ENCODE measurements at regions not wholly inside any gene's neighbourhood (a gene's known extent, or its start where the extent isn't known, plus 50 kb on each side); places are given as distances from the start of the nearest gene placed in this dataset.
"Not testable (repeated sequence)": the region's sequence is repeated elsewhere in the genome, so short reads cannot be mapped to it uniquely, and the experiment has no call there.

DNA sequence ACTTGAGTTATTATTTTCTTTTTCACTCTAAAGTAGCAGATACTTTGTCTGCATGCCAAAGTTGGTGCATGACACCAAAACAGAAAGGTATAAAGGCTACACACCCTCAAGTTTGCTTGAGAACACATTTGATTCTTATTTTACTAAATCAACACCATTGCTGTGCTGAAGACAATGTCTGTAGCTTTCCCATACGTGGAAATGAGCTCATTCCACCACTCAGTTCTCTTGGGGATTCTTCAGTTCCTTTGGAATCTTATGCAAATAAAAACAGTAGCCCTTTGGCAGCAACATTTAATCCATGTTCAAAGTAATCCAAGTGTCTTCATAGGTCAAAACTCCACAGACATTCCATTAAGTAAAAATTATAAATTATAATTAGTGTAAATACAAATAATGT is 264.9 kb downstream of the TLE1 start:
- H3K4me1 ChIP-seq, result peaks cover 0 to 5% (median 0%) of the 10 kb centered on the region in 12 donors
- no peak for TF ChIP-seq POLR2A (IDR thresholded peaks at IDR 0.05)
- TF ChIP-seq, protein P1, sequence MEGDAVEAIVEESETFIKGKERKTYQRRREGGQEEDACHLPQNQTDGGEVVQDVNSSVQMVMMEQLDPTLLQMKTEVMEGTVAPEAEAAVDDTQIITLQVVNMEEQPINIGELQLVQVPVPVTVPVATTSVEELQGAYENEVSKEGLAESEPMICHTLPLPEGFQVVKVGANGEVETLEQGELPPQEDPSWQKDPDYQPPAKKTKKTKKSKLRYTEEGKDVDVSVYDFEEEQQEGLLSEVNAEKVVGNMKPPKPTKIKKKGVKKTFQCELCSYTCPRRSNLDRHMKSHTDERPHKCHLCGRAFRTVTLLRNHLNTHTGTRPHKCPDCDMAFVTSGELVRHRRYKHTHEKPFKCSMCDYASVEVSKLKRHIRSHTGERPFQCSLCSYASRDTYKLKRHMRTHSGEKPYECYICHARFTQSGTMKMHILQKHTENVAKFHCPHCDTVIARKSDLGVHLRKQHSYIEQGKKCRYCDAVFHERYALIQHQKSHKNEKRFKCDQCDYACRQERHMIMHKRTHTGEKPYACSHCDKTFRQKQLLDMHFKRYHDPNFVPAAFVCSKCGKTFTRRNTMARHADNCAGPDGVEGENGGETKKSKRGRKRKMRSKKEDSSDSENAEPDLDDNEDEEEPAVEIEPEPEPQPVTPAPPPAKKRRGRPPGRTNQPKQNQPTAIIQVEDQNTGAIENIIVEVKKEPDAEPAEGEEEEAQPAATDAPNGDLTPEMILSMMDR (IDR thresholded peaks at IDR 0.05), result no peak
- H3K36me3 ChIP-seq, result no peaks in the 10 kb centered on the region
- DNase-seq (no peak), ATAC-seq (no peak)
- no peak overlapping the region for H3K27ac ChIP-seq
- 9 to 13% (median 12%) methylated on average over 1 of the region's 1 CpG for WGBS, 4 donors
- H3K4me3 ChIP-seq, result no peak overlapping the region
- intact Hi-C loops (cut with DNase I), result no loop called here
- no peaks in the 10 kb centered on the region for H3K27me3 ChIP-seq
- H3K9me3 ChIP-seq, result peaks cover 0 to 54% (median 17%) of the 10 kb centered on the region in 12 donors

DNA sequence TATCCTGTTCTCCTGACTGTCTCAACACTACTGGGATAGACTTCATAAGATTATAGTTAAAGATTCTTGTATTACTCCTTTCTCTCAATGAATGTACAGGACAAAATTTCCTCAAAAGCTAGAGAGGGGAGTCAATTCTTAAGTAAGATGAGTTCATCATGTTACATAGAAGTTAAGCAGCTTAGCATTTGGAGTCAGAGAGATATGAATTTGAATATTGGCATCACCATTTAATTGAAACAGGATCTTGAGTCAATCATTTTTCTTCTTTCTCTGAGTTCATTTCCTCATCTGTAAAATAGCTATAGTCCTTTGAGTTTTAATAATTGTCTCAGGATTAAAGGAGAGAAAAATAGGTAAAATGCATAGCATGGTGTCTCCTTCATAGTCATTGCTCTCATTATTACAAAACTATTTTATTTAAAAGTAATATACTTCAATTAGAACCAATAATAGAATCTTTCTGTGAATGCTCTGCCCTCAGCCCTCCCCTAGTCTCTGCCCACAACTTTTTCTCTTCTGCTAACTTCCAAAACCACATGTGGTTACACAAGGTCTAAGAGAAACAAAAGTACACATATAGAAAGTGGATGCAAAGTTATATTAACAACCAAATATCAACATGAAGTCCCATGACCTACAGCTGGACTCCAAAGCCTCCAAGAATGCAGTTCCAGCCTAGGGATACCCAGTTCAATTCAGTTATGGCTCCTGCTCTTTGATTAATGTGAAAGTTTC is 265.6 kb downstream of the TLE1 start:
- DNase-seq (no peak), ATAC-seq (no peak)
- peaks cover 0 to 5% (median 0%) of the 10 kb centered on the region in 12 donors for H3K4me1 ChIP-seq
- no peaks in the 10 kb centered on the region for H3K36me3 ChIP-seq
- no peak overlapping the region for H3K27ac ChIP-seq
- TF ChIP-seq, protein P1 (IDR thresholded peaks at IDR 0.05), result no peak
- no peak for TF ChIP-seq POLR2A (IDR thresholded peaks at IDR 0.05)
- H3K9me3 ChIP-seq, result peaks cover 0 to 53% (median 17%) of the 10 kb centered on the region in 12 donors
- intact Hi-C loops (cut with DNase I), result no loop called here
- H3K27me3 ChIP-seq, result no peaks in the 10 kb centered on the region
- H3K4me3 ChIP-seq, result no peak overlapping the region

DNA sequence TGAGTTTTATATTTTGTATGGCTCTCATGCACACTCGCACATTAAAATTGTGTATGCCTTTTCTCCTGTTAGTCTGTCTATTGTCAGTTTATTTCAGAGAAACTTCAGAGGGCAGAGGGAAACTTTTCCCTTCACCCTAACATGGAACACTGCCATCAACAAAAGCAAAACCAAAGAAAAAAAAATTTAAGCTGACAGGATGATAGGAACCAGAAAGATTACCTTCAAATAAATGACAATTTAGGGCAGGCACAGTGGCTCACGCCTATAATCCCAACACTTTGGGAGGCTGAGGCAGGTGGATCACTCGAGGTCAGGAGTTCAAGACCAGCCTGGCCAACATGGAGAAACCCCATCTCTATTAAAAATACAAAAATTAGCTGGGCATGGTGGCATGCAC is 268.3 kb downstream of the TLE1 start:
- WGBS, 4 donors, result 83 to 84% (median 83%) methylated on average over 3 of the region's 3 CpGs
- ATAC-seq; intact Hi-C loops (cut with DNase I); H3K27ac ChIP-seq; H3K4me3 ChIP-seq; DNase-seq; H3K36me3 ChIP-seq; H3K27me3 ChIP-seq: not testable (repeated sequence)
- H3K9me3 ChIP-seq, result peaks cover 0 to 27% (median 0%) of the 10 kb centered on the region in 12 donors
- H3K4me1 ChIP-seq, result peaks cover 0 to 15% (median 5%) of the 10 kb centered on the region in 12 donors

GRCh38 chr9:81420024-81420423 is 269.3 kb downstream of the TLE1 start:
- Histone ChIP-seq H3K9me3 (peaks cover 0 to 27% (median 0%) of the 10 kb centered on the region in 12 donors), H3K27me3 (no peaks in the 10 kb centered on the region), H3K27ac (no peak overlapping the region), H3K4me1 (peaks cover 0 to 15% (median 5%) of the 10 kb centered on the region in 12 donors), H3K36me3 (no peaks in the 10 kb centered on the region), H3K4me3 (no peak overlapping the region)
- TF ChIP-seq, protein P1 (IDR thresholded peaks at IDR 0.05), result no peak
- TF ChIP-seq POLR2A (IDR thresholded peaks at IDR 0.05), result no peak
- ATAC-seq, result no peak
- intact Hi-C loops (cut with DNase I), result no loop called here
- 93 to 100% (median 98%) methylated on average over 1 of the region's 1 CpG for WGBS, 4 donors
- DNase-seq, result no peak

GRCh38 chr9:81417941-81418340 is 271.4 kb downstream of the TLE1 start:
- TF ChIP-seq POLR2A (IDR thresholded peaks at IDR 0.05), result no peak
- TF ChIP-seq, protein P1 (IDR thresholded peaks at IDR 0.05), result no peak
- H3K4me3 ChIP-seq, result no peak overlapping the region
- H3K4me1 ChIP-seq, result peaks cover 0 to 15% (median 5%) of the 10 kb centered on the region in 12 donors
- DNase-seq, result no peak
- ATAC-seq, result no peak
- H3K27ac ChIP-seq, result no peak overlapping the region
- H3K27me3 ChIP-seq, result no peaks in the 10 kb centered on the region
- intact Hi-C loops (cut with DNase I), result no loop called here
- H3K36me3 ChIP-seq, result no peaks in the 10 kb centered on the region
- peaks cover 0 to 18% (median 0%) of the 10 kb centered on the region in 12 donors for H3K9me3 ChIP-seq
